ENCODE measurements at regions not wholly inside any gene's neighbourhood (a gene's known extent, or its start where the extent isn't known, plus 50 kb on each side); places are given as distances from the start of the nearest gene placed in this dataset.

DNA sequence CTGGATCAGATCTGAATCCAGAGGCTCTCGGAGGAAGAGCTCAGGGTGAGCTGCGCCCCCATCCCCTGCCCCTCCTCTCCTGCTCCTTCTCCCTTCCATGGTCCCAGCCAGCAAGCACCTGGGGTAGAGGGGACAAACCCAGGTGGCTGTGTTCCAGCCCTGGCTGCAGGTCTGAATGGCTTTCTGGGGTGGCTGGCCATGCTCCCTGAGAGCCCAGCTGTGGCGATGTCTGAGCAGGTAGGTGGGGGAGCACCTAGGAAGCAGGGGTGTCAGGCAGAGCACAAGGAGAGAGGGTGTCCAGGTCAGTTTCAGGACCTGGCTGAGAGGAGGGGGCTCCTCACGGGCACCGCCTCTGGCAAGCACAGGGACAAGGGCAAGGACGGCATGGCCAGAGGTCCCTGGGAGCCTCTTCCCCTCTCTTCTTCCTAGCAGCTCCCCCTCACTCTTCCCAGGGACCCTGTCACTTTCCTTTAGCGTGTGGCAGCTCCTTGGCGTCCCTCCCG, 310.0 kb downstream of the SEC14L1 start:
- ChIA-PET POLR2A (interaction anchor here (0.7 to 29.0 kb wide), 16 partner anchors 11 to 679 kb away, joined by 3 to 681 read pairs (median 11); partner anchors contain the start of genes TMC8 and TNRC6C), CTCF (interaction anchor here (1.1 to 3.7 kb wide), 4 partner anchors 10 to 119 kb away, joined by 3 to 17 read pairs (median 3); no protein-coding TSS in a partner anchor)
- DNase-seq (peak in 1 of 14 experiments; percentile 28), ATAC-seq (ENCODE audit: poor library complexity) (no peak)
- peak overlapping the region; percentile 93 for H3K27ac Mint-ChIP-seq
- Histone ChIP-seq H3K9me3 (ENCODE audit: control insufficient read depth in 1 of 2, insufficient read depth in 1 of 2, low read length in 2 of 2) (no peaks in the 10 kb centered on the region), H3K4me1 (ENCODE audit: insufficient read depth, low read length) (peaks cover 84% of the 10 kb centered on the region), H3K36me3 (ENCODE audit: insufficient read depth, low read length) (peaks cover 14% of the 10 kb centered on the region), H3K4me3 (ENCODE audit: low read length) (peak overlapping the region; percentile 94), H3K27ac (ENCODE audit: low read depth in 1 of 2, low read length in 2 of 2) (peak overlapping the region; percentile 63 to 90), H3K27me3 (ENCODE audit: control insufficient read depth in 1 of 2, insufficient read depth in 2 of 2, low read length in 2 of 2) (no peaks in the 10 kb centered on the region)
- peaks cover 73% of the 10 kb centered on the region for H3K36me3 Mint-ChIP-seq (ENCODE audit: low read depth)
- TF ChIP-seq, protein P1, sequence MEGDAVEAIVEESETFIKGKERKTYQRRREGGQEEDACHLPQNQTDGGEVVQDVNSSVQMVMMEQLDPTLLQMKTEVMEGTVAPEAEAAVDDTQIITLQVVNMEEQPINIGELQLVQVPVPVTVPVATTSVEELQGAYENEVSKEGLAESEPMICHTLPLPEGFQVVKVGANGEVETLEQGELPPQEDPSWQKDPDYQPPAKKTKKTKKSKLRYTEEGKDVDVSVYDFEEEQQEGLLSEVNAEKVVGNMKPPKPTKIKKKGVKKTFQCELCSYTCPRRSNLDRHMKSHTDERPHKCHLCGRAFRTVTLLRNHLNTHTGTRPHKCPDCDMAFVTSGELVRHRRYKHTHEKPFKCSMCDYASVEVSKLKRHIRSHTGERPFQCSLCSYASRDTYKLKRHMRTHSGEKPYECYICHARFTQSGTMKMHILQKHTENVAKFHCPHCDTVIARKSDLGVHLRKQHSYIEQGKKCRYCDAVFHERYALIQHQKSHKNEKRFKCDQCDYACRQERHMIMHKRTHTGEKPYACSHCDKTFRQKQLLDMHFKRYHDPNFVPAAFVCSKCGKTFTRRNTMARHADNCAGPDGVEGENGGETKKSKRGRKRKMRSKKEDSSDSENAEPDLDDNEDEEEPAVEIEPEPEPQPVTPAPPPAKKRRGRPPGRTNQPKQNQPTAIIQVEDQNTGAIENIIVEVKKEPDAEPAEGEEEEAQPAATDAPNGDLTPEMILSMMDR (IDR thresholded peaks at IDR 0.05): no peak
- intact Hi-C loops (cut with DNase I, micrococcal nuclease): no loop called here
- H3K9me3 Mint-ChIP-seq: no peaks in the 10 kb centered on the region
- no peaks in the 10 kb centered on the region for H3K27me3 Mint-ChIP-seq
- H3K4me3 Mint-ChIP-seq: peak overlapping the region; percentile 98
- peaks cover 67% of the 10 kb centered on the region for H3K4me1 Mint-ChIP-seq (ENCODE audit: low read depth)

DNA sequence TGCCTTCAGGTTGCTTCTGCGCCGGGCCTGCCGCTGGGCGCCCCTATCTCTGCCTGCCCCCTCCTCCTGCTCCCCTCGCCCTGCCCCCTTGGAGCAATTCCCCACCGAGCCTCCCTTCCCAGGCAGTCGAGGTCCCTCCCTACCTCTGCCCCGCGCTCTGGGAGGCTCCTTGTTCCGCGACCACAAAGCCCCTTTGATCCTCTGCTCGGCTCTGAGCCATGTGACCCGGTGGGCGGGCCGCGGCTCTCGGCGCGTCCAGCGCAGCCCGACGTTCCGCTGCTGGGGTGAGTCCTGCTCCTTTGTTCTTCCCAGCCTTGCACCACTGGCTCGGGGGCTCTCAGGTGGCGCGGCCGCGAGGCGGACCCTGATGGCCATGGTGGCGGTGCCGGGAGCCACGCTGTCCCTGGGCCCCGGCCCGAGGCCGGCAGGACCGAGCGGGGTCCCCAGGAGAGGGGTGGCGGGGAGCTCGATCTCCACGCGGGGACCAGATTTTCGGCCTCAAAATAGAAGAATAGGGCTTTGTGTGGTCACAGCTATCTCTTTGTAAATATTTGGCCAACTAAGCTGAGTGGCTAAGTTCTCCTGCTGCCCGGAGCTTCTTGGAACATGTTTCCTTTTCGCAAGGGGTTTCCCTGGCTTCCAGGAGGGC, 310.6 kb downstream of the SEC14L1 start:
- POLR2A ChIA-PET: interaction anchor here (0.7 to 29.0 kb wide), 20 partner anchors 10 to 570 kb away, joined by 3 to 681 read pairs (median 7); partner anchors contain the start of gene TNRC6C
- Histone ChIP-seq H3K27ac (ENCODE audit: low read depth in 1 of 2, low read length in 2 of 2) (peak overlapping the region; percentile 67 to 90), H3K27me3 (ENCODE audit: control insufficient read depth in 1 of 2, insufficient read depth in 2 of 2, low read length in 2 of 2) (no peaks in the 10 kb centered on the region), H3K36me3 (ENCODE audit: insufficient read depth, low read length) (peaks cover 20% of the 10 kb centered on the region), H3K4me1 (ENCODE audit: insufficient read depth, low read length) (peaks cover 84% of the 10 kb centered on the region), H3K4me3 (ENCODE audit: low read length) (peak overlapping the region; percentile 94), H3K9me3 (ENCODE audit: control insufficient read depth in 1 of 2, insufficient read depth in 1 of 2, low read length in 2 of 2) (no peaks in the 10 kb centered on the region)
- H3K9me3 Mint-ChIP-seq: no peaks in the 10 kb centered on the region
- intact Hi-C loops (cut with DNase I, micrococcal nuclease): no loop called here
- CTCF ChIA-PET: interaction anchor here (1.1 to 3.7 kb wide), 6 partner anchors 11 to 120 kb away, joined by 3 to 17 read pairs (median 4); no protein-coding TSS in a partner anchor
- peak overlapping the region; percentile 98 for H3K4me3 Mint-ChIP-seq
- peaks cover 65% of the 10 kb centered on the region for H3K4me1 Mint-ChIP-seq (ENCODE audit: low read depth)
- H3K27ac Mint-ChIP-seq: peak overlapping the region; percentile 93
- H3K27me3 Mint-ChIP-seq: no peaks in the 10 kb centered on the region
- DNase-seq (peak; percentile 53 to 85 (median 72)), ATAC-seq (ENCODE audit: poor library complexity) (peak; percentile 47)
- peaks cover 79% of the 10 kb centered on the region for H3K36me3 Mint-ChIP-seq (ENCODE audit: low read depth)
- TF ChIP-seq, protein P1 (IDR thresholded peaks at IDR 0.05): no peak

DNA sequence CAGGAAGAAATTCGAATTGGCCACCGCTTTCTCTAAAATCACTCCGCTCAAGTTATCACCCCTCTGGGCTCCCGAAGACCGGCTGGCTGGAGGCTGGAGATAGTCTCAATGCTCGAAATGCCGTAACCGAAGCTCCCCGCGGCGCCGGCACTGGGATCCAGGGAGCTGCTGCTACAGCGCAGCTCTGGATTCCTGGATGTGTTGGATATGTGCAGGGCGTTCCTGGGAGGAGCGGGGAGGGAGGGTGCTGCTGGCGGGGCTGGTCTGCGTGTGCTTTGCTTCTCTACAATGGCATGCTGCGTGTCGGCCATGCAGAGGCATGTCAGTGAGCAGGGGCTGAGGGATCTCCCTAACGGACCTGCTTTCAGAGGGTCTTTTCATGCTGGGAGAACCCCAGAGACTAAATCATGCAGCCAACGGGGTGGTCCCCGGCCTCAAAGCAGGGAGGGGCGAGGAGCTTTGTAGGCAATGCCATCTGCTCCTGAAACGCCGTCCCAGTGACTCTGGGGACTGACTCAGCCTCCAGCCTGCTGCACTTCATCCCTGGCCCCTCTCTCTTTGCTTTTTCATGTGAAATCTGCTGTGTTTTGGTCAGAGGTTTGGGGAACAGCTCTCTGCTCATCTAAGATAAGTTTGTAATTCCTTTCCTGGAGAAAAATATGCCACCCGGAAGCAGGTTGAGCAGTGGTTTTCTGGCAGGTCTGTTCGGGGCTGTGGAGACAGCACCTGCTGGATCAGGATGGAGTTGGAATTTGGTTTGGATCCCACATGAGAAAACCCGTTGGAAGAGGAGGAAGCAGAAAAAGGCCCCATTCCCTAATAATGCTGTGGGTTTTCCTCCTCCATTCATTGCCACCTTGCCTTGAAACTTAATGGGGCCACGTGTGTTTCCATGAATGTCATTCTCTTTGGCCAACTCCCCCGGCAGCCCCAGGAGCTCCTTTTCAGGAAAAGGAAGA, 311.4 kb downstream of the SEC14L1 start:
- no peaks in the 10 kb centered on the region for H3K27me3 Mint-ChIP-seq
- peaks cover 62% of the 10 kb centered on the region for H3K4me1 Mint-ChIP-seq (ENCODE audit: low read depth)
- no peaks in the 10 kb centered on the region for H3K9me3 Mint-ChIP-seq
- Histone ChIP-seq H3K4me1 (ENCODE audit: insufficient read depth, low read length) (peaks cover 84% of the 10 kb centered on the region), H3K4me3 (ENCODE audit: low read length) (peak overlapping the region; percentile 94), H3K27ac (ENCODE audit: low read depth in 1 of 2, low read length in 2 of 2) (peak overlapping the region; percentile 67 to 90), H3K9me3 (ENCODE audit: control insufficient read depth in 1 of 2, insufficient read depth in 1 of 2, low read length in 2 of 2) (no peaks in the 10 kb centered on the region), H3K27me3 (ENCODE audit: control insufficient read depth in 1 of 2, insufficient read depth in 2 of 2, low read length in 2 of 2) (no peaks in the 10 kb centered on the region), H3K36me3 (ENCODE audit: insufficient read depth, low read length) (peaks cover 25% of the 10 kb centered on the region)
- H3K27ac Mint-ChIP-seq: peak overlapping the region; percentile 93
- H3K36me3 Mint-ChIP-seq (ENCODE audit: low read depth): peaks cover 80% of the 10 kb centered on the region
- DNase-seq: peak in 2 of 14 experiments; percentile 46 to 51
- intact Hi-C loops (cut with DNase I, micrococcal nuclease): loop anchor here in 1 of 2 experiments (1.0 kb wide), 1 partner anchor 22 kb away; no protein-coding TSS in a partner anchor
- POLR2A ChIA-PET: interaction anchor here (0.7 to 29.0 kb wide), 18 partner anchors 9 to 506 kb away, joined by 3 to 681 read pairs (median 10); partner anchors contain the start of gene TNRC6C
- CTCF ChIA-PET: interaction anchor here (1.3 to 3.7 kb wide), 4 partner anchors 12 to 52 kb away, joined by 3 to 17 read pairs (median 9); no protein-coding TSS in a partner anchor
- peak overlapping the region; percentile 98 for H3K4me3 Mint-ChIP-seq
- no peak for ATAC-seq (ENCODE audit: poor library complexity)
- TF ChIP-seq, protein P1 (IDR thresholded peaks at IDR 0.05): no peak
